AG04450 (cell line): ENCODE measurements at regions not wholly inside any gene's neighbourhood (a gene's known extent, or its start where the extent isn't known, plus 50 kb on each side); places are given as distances from the start of the nearest gene placed in this dataset.
A peak's percentile ranks its signal among the peaks of the same experiment; 100 is the strongest.

Experiments
- CTCF ChIA-PET: fragments of 300-600, 350-600 bp; formaldehyde crosslinking; extraction: SDS; loops from one replicate; lab custom pipeline; 2022; ENCODE audit warnings: antibody characterized with exemption, inconsistent platforms; lab: Charles Lee
- POLR2A ChIA-PET: fragments of 350-600 bp; formaldehyde crosslinking; extraction: SDS; loops from one replicate; lab custom pipeline; 2021; ENCODE audit warnings: antibody characterized with exemption, inconsistent platforms; lab: Yijun Ruan, JAX
- DNase-seq: peaks from one replicate; pipeline ENCODE4 v3.0.0-alpha.2; 2011; ENCODE audit warnings: low read depth, low spot score
- H3K27ac ChIP-seq: one replicate; pipeline ENCODE4 v1.5.1; 2012; ENCODE audit warnings: low read depth, low read length, control low read depth
- H3K27me3 ChIP-seq: one replicate; pipeline ENCODE4 v1.6.0; 2012; ENCODE audit warnings: low read length; ENCODE audit not compliant: control insufficient read depth, insufficient read depth
- H3K4me3 ChIP-seq: 2 replicates; pipeline ENCODE4 v1.5.1; 2011; ENCODE audit warnings: mild to moderate bottlenecking, low read depth, low read length, control low read depth
- H3K9me3 ChIP-seq: 2 replicates; pipeline ENCODE4 v1.5.1; 2012; ENCODE audit warnings: low read length; ENCODE audit not compliant: control insufficient read depth, insufficient read depth
- TF ChIP-seq, protein P1 (sequence below): IDR thresholded peaks from 2 replicates; pipeline ENCODE4 v1.5.1; 2011; ENCODE audit warnings: low read depth, low read length, control low read depth, inconsistent platforms

DNA sequence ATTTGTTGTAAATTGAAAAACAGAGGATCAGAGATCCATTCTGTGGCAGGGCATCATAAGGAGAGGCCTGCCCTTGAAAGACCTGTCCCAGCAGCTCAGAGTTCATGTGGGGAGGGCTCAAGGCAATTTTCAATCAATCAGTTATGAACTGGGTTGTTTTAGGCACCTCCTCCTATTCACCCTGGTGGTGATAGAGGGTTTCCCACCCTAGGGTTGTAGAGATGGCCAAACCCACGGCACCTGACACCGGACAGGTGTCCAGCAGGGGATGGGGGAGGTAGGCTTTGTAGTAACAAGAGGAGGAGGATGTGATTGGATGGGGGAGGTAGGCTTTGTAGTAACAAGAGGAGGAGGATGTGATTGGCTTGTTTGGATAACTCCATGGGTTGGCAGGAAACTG lies 205.7 kb downstream of the SOCS6 start:
- POLR2A ChIA-PET, result no interaction called here
- no peaks in the 10 kb centered on the region for H3K27me3 ChIP-seq
- no peak overlapping the region for H3K27ac ChIP-seq
- H3K9me3 ChIP-seq, result no peaks in the 10 kb centered on the region; the same call in 1 of the 2 replicates
- CTCF ChIA-PET, result no interaction called here
- TF ChIP-seq, protein P1, sequence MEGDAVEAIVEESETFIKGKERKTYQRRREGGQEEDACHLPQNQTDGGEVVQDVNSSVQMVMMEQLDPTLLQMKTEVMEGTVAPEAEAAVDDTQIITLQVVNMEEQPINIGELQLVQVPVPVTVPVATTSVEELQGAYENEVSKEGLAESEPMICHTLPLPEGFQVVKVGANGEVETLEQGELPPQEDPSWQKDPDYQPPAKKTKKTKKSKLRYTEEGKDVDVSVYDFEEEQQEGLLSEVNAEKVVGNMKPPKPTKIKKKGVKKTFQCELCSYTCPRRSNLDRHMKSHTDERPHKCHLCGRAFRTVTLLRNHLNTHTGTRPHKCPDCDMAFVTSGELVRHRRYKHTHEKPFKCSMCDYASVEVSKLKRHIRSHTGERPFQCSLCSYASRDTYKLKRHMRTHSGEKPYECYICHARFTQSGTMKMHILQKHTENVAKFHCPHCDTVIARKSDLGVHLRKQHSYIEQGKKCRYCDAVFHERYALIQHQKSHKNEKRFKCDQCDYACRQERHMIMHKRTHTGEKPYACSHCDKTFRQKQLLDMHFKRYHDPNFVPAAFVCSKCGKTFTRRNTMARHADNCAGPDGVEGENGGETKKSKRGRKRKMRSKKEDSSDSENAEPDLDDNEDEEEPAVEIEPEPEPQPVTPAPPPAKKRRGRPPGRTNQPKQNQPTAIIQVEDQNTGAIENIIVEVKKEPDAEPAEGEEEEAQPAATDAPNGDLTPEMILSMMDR, result no peak
- H3K4me3 ChIP-seq, result no peak overlapping the region
- no peak for DNase-seq

DNA sequence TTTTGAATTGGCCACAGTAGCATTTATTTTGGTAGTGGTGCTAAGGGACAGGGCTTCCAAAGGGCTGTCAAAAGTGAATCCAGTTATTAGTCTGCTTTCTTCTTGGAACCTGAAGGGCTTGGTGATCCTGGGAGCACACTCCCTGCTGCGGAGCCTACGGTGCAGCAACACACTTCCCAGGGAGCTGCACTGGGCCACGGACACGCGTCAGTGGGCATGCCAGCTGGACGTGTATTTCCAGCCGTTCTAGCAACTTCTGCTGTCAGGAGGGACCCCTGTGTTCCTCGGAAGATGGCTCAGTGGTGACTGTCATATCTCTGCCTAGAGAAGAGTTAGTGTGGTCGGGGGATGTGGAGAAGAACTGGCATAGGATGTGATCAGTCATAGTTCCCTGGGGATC lies 204.6 kb downstream of the SOCS6 start:
- no peaks in the 10 kb centered on the region for H3K9me3 ChIP-seq
- no peak overlapping the region for H3K4me3 ChIP-seq
- ChIA-PET CTCF (interaction anchor here (0.8 to 1.0 kb wide), 4 partner anchors 12 to 287 kb away, joined by 3 to 4 read pairs (median 3); no protein-coding TSS in a partner anchor), POLR2A (no interaction called here)
- H3K27me3 ChIP-seq, result no peaks in the 10 kb centered on the region
- no peak for DNase-seq
- TF ChIP-seq, protein P1, result no peak
- no peak overlapping the region for H3K27ac ChIP-seq

DNA sequence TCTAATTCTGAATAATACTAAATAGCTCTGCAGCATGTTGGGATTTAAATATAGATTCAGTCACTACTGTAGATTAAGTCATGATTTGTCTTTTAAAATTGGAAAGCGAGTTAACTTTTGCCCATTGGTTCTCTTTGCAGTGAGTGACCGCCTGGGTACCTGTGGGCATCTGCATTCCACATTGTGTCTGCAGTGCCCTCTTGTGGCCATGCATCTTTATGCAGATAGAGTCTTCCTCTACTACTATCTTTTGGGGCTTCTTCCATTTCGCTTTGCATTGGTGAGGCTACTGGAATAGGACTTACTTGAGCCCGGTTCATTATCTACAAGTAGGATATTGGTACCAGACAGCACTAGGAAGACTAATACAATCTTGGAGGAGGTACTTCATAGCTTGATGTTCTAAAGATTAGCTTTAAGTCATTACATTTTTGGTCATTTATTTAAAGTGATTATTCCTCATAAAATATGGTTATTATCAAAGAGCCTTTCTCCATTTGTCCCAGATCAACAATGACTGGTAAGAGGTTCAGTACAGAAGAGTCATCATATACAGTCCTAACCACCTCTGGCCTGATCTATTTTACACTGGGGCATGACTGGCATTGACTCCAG lies 203.0 kb downstream of the SOCS6 start:
- no peak overlapping the region for H3K27ac ChIP-seq
- no peaks in the 10 kb centered on the region for H3K27me3 ChIP-seq
- ChIA-PET POLR2A (no interaction called here), CTCF (interaction anchor here (0.6 to 3.6 kb wide), 26 partner anchors 9 to 1162 kb away, joined by 3 to 28 read pairs (median 5); no protein-coding TSS in a partner anchor)
- no peak overlapping the region for H3K4me3 ChIP-seq
- TF ChIP-seq, protein P1, result peak; percentile 82
- no peaks in the 10 kb centered on the region for H3K9me3 ChIP-seq
- DNase-seq, result no peak

DNA sequence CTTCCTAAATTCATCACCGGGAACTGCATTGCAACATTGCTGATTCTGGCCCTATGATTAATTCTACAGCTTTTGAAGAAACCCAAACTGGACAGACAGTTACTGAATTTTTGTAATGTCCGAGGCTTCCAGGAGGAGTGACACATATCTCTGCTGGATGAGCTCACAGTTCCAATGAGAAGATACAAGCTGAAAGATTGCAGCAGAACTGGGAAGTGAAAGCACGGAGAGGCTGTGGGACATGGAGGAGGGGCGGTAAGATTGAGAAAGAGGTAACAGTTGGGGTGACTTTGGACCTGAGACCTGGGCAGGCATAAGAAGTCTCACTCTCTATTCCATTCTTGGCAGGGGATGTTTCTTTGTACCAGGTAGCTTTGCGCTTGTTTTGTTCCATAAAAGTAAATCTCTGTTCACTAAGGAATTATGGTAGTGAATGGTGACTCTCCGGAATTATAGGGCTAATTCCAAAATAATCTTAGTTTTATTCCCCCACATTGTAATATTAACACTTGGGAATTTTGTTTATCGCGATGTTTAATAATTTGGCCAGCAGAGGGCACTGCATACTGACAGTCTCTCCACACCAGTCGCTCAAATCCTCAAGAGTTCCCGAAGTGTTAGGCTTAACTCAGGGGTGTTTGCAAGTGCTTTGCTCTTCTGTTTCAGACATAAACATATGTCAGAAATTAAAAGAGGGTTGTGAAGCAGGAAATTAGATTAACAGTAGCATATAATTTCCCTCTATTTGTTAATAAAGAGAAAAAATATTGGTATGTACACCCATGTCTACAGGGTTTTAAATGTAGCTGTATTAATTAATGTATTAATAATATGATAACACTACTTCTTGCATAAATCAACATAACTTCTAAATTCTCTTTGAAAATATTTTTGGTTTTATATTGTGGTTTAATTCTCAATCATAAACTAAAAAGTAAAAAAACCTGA lies 201.4 kb downstream of the SOCS6 start:
- no peak for DNase-seq
- Histone ChIP-seq H3K27me3 (peaks cover 3% of the 10 kb centered on the region), H3K27ac (no peak overlapping the region), H3K9me3 (no peaks in the 10 kb centered on the region), H3K4me3 (peak overlapping the region; percentile 44)
- ChIA-PET POLR2A (no interaction called here), CTCF (interaction anchor here (0.5 to 3.6 kb wide), 40 partner anchors 9 to 1006 kb away, joined by 3 to 28 read pairs (median 4); no protein-coding TSS in a partner anchor)
- TF ChIP-seq, protein P1, result peak; percentile 70
